GM18873 (cell line): ENCODE measurements at regions not wholly inside any gene's neighbourhood (a gene's known extent, or its start where the extent isn't known, plus 50 kb on each side); places are given as distances from the start of the nearest gene placed in this dataset.

Experiments
- ATAC-seq: cut with Tn5 transposase; IDR thresholded peaks from one replicate; pipeline ENCODE4 v1.9.1; 2021; ENCODE audit warnings: mild to moderate bottlenecking, moderate library complexity, moderate number of reproducible peaks; ENCODE audit not compliant: unreplicated experiment, low FRiP score

- ATAC-seq: no peak
Observed at GRCh38 chr10:108424656-108425055, 1260.2 kb upstream of the SORCS1 start.

GRCh38 chr10:108422286-108422685 is 1257.8 kb upstream of the SORCS1 start:
- no peak for ATAC-seq

GRCh38 chr10:108421266-108421665 is 1256.8 kb upstream of the SORCS1 start:
- ATAC-seq: no peak

GRCh38 chr10:108413954-108414353 is 1249.4 kb upstream of the SORCS1 start:
- no peak for ATAC-seq

GRCh38 chr10:108412323-108412722 is 1247.8 kb upstream of the SORCS1 start:
- ATAC-seq: no peak

DNA sequence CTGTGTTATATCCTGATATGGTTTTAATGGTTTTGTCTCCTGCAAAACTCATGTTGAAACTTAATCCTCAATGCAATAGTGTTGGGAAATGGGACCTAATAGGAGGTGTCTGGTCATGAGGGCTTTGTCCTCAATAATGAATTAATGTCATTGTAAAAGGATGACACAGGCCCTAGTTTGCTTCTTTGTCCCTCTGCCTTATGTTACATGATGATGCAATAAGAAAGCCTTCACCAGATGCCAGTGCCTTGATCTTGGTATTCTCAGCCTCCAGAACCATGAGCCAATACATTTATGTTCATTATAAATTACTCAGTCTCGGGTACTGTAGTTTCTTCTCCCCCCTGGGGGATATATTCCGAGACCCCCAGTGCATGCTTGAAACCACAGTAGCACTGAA is 1247.4 kb upstream of the SORCS1 start:
- no peak for ATAC-seq

DNA sequence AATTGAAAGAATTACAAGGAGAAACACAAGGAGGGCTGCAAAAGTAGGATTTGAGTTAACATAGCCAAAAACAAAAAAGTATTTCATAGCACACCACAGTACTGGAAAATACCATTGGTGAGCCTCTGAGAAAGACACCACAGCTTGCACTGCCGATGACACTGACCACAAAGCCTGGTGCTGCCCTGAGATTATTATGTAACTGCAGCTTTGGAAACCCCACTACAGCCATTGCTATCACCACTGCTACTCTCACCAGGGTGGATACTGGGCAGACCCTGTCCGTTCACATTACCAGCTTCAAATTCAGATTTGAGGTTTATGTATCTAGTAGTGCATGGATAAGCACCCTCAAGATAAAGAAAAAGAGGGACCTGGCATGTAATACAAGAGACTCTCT is 1246.7 kb upstream of the SORCS1 start:
- ATAC-seq: no peak

DNA sequence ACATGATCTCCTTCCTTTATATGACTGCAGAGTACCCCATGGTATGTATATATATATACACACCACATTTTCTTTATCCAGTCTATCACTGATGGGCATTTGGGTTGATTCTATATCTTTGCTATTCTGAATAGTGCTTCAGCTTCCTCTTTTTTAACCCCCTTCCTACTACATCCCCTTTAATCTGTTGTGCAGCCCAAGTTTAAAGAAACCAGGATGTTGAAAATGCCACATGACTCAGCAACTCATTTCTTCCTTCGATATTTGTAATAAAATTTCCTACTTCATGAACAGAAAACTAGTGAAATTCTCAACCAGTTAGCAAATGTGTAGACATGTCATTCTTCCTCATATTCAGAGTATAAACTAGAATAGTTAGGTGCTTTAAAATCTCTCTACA is 1245.7 kb upstream of the SORCS1 start:
- no peak for ATAC-seq

DNA sequence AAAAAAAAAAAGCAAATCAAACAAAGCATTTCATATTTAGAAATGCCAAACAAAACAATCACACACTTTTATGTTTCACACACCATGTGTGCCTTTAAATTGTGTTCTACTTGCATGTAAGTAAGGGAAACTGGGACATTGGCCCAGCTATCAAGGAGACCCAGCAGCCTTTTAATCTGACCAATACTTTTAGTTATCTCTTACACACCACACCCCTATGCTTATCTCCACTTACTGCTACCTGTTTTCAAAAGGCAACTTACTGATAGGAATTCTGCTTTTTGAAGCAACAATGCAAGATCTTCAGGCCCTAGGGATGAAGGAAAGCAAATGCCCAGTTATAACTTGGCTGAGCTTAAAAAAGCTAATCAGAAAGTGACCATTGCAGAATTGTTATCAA is 1244.8 kb upstream of the SORCS1 start:
- no peak for ATAC-seq

GRCh38 chr10:108404155-108404554 is 1239.6 kb upstream of the SORCS1 start:
- ATAC-seq: no peak

DNA sequence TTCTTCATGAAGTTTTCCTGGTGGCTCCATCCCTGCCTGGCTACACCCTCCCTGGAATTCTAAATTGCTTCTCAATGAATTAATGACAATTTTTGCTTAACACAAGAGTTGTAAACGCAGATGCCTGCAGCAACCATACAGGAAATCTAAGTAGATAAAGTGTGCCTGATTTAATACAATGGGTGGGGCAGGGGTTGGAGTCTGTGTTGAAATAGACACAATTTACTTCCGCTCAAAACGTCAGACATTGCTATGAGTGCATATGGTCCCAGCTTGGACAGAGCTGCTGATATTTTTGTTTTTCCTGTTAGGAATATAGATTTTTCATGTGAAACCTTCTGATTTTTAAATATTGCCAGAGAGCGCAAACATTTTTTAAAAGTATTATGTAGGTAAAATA is 1235.0 kb upstream of the SORCS1 start:
- ATAC-seq: no peak

- ATAC-seq: no peak
Observed at GRCh38 chr10:108393089-108393488, 1228.6 kb upstream of the SORCS1 start.

DNA sequence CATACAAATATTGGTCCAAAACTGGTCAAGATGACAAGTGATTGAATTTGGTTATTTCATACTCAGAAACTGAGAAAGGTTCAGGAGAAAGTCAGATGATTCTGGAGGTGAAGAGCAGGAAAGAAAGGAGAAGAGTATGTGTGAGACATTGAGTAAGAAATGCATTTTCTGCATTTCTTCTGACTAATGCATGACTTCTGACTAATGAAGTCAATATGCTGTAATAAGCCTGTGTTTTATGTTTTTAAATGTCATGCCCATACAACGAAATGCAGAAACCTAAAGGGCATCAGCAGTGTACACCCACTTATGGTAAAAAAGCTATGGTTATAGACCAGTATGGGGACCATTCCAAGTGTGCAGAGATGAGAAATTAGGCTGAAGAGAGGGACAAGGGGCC is 1227.8 kb upstream of the SORCS1 start:
- ATAC-seq: no peak

DNA sequence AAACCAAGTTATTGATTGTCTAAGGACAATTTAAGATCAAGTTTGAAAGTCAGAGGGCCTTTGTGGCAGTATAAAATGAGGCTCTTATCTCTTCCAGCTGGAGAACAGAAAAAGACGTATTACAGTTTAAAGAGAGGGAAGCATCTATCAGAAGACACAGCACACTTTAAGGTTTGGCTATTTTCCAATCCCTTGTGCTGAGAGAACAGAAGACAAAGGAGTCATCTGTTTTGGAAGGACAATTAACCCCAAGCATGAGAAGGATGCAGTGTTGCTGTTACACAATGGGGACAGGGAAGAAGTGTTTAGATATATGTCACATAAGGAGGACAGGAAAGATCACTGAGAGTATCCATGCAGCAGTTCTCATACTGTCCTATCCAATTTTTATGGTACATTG is 1224.2 kb upstream of the SORCS1 start:
- ATAC-seq: no peak

DNA sequence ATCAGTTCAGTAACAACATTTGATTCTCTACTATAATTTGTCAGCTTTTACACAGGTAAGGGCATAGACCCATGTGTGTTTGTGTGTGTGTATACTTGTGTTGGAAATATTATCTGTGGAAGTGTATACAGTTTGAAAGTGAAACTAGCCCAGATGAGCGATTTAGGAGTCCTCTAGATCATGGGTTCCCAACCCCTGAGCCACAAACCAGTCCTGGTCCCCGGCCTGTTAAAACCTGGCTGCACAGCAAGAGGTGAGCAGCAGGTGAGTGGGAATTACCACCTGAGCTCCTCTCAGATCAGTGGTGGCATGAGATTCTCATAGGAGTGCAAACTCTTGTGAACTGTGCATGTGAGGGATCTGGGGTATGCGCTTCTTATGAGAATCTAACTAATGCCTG is 1221.5 kb upstream of the SORCS1 start:
- no peak for ATAC-seq

- no peak for ATAC-seq
Observed at GRCh38 chr10:108384378-108384777, 1219.9 kb upstream of the SORCS1 start.

GRCh38 chr10:108378779-108379178 is 1214.3 kb upstream of the SORCS1 start:
- no peak for ATAC-seq

GRCh38 chr10:108375691-108376090 is 1211.2 kb upstream of the SORCS1 start:
- no peak for ATAC-seq

- no peak for ATAC-seq
Observed at GRCh38 chr10:108374991-108375390, 1210.5 kb upstream of the SORCS1 start.

DNA sequence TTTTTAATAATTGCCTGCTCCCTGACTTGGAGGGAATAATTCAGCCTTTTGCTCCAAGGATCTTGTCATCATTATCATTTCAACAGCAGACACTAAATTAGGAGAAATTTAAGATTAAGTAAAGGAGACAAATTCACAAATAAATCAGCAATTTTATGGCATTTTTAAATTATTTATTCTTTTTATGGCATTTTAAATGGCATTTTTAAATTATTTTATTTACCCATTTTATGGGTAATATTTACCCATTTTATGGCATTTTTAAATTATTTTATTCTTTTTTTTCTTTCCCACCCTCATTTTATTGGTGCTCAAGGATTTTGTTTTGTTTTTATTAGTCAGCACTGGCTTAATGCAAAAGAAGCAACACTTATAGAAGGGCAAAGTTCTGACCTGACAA is 1201.0 kb upstream of the SORCS1 start:
- ATAC-seq: no peak

DNA sequence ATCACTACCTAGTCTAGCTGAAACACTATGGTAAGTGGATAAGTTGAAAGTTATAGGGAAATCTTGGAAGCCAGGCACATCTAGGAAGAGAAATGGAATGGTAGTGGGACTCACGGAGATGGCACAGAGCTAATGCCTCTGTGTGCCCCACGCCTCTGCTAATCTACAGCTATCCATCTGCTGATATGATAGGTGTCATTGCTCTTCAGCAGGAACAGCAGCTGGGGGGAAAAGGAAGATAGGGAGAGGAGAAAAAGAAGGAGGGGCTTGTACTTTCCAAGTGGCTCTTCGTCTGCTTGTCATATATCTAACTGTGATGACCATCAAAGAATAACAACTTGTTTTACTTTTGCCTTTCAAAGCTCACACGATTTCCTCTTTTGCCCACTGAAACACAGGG is 1199.1 kb upstream of the SORCS1 start:
- no peak for ATAC-seq

DNA sequence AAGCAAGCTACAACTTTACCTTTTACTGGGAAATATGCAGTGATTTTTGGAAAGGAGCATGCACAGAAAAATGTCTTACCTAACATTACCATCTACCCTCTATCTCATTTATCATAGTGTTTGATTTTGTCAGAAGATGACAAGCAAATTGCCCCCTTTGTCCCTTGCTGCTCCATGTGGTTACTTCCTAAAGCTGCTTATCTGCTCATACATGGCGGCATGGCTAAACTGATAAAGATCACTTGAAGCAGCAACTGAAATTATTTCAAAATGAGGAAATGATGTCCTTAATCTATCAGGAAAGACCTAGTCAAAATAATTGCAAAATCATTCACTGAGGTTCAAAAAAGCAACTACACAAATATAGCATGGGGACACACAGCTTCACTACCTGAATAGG is 1198.5 kb upstream of the SORCS1 start:
- no peak for ATAC-seq

- ATAC-seq: no peak
Observed at GRCh38 chr10:108362296-108362695, 1197.8 kb upstream of the SORCS1 start.
